ENCODE measurements at regions not wholly inside any gene's neighbourhood (a gene's known extent, or its start where the extent isn't known, plus 50 kb on each side); places are given as distances from the start of the nearest gene placed in this dataset.

DNA sequence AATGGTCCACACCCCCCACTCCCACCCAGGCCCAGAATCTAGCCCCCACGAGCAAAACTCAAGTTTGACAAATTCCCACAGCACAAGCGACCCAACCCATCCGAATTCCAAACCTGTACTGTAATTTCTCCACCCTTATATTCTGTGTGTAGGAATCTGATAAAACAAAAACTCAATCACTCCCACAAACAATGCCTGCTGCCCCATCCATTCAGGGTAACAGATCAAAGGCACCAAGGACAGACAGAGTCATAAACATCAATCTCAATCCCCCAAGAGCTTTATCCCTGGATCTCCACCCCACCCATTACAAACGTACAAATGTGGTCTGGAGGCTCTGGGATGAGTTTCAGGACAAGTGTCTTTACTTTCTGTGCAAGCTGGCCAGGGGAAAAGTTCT is 157.8 kb downstream of the AXIN2 start:
- Mint-ChIP-seq H3K4me1 (peaks cover 11% of the 10 kb centered on the region; the same call in 2 of the 3 replicates), H3K36me3 (ENCODE audit: low read depth) (no peaks in the 10 kb centered on the region), H3K4me3 (no peak overlapping the region), H3K9me3 (no peaks in the 10 kb centered on the region), H3K27me3 (ENCODE audit: insufficient read depth, low read depth, poor library complexity) (peaks cover 2% of the 10 kb centered on the region), H3K27ac (no peak overlapping the region)
- no peaks in the 10 kb centered on the region for H3K79me2 ChIP-seq (replicated peaks; ENCODE audit: insufficient read depth)
- no peaks in the 10 kb centered on the region for H4K20me1 ChIP-seq (replicated peaks; ENCODE audit: insufficient read depth)
- no peaks in the 10 kb centered on the region for H3K9me2 ChIP-seq (ENCODE audit: insufficient read depth)
- no peak overlapping the region for H3K4me2 ChIP-seq
- H3K27ac ChIP-seq (ENCODE audit: low read depth), result no peak overlapping the region
- H3K27me3 ChIP-seq (ENCODE audit: insufficient read depth), result no peaks in the 10 kb centered on the region
- no peak overlapping the region for H3K4me3 ChIP-seq
- H3F3A ChIP-seq (replicated peaks; ENCODE audit: low read depth), result no peaks in the 10 kb centered on the region
- H3K4me1 ChIP-seq (ENCODE audit: insufficient read depth), result 0 out of 2 replicates have a peak, but pooled peaks cover 4% of the 10 kb centered on the region
- DNase-seq (ENCODE audit: low spot score) (no peak), ATAC-seq (no peak)
- H3K36me3 ChIP-seq (ENCODE audit: insufficient read depth), result no peaks in the 10 kb centered on the region
- TF ChIP-seq EZH2phosphoT487 (IDR thresholded peaks at IDR 0.05; ENCODE audit: unreplicated experiment) (no peak), CREB1 (CRISPR knock-in tag; IDR thresholded peaks at IDR 0.05; ENCODE audit: low read depth) (no peak), EZH2 (IDR thresholded peaks at IDR 0.05; ENCODE audit: low read depth, unreplicated experiment) (no peak), NANOG (IDR thresholded peaks at IDR 0.05; ENCODE audit: borderline replicate concordance) (no peak), JUNB (IDR thresholded peaks at IDR 0.05; ENCODE audit: unreplicated experiment) (no peak), ZNF114 (CRISPR knock-in tag; IDR thresholded peaks at IDR 0.05) (no peak), POLR2AphosphoS5 (IDR thresholded peaks at IDR 0.05; ENCODE audit: low read depth) (no peak), STAT1 (IDR thresholded peaks at IDR 0.05; ENCODE audit: unreplicated experiment) (no peak)
- TF ChIP-seq, protein P1, sequence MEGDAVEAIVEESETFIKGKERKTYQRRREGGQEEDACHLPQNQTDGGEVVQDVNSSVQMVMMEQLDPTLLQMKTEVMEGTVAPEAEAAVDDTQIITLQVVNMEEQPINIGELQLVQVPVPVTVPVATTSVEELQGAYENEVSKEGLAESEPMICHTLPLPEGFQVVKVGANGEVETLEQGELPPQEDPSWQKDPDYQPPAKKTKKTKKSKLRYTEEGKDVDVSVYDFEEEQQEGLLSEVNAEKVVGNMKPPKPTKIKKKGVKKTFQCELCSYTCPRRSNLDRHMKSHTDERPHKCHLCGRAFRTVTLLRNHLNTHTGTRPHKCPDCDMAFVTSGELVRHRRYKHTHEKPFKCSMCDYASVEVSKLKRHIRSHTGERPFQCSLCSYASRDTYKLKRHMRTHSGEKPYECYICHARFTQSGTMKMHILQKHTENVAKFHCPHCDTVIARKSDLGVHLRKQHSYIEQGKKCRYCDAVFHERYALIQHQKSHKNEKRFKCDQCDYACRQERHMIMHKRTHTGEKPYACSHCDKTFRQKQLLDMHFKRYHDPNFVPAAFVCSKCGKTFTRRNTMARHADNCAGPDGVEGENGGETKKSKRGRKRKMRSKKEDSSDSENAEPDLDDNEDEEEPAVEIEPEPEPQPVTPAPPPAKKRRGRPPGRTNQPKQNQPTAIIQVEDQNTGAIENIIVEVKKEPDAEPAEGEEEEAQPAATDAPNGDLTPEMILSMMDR (conservative IDR thresholded peaks at IDR 0.05; ENCODE audit: low read depth in 2 of 2), result no peak
- TF ChIP-seq, protein P2, sequence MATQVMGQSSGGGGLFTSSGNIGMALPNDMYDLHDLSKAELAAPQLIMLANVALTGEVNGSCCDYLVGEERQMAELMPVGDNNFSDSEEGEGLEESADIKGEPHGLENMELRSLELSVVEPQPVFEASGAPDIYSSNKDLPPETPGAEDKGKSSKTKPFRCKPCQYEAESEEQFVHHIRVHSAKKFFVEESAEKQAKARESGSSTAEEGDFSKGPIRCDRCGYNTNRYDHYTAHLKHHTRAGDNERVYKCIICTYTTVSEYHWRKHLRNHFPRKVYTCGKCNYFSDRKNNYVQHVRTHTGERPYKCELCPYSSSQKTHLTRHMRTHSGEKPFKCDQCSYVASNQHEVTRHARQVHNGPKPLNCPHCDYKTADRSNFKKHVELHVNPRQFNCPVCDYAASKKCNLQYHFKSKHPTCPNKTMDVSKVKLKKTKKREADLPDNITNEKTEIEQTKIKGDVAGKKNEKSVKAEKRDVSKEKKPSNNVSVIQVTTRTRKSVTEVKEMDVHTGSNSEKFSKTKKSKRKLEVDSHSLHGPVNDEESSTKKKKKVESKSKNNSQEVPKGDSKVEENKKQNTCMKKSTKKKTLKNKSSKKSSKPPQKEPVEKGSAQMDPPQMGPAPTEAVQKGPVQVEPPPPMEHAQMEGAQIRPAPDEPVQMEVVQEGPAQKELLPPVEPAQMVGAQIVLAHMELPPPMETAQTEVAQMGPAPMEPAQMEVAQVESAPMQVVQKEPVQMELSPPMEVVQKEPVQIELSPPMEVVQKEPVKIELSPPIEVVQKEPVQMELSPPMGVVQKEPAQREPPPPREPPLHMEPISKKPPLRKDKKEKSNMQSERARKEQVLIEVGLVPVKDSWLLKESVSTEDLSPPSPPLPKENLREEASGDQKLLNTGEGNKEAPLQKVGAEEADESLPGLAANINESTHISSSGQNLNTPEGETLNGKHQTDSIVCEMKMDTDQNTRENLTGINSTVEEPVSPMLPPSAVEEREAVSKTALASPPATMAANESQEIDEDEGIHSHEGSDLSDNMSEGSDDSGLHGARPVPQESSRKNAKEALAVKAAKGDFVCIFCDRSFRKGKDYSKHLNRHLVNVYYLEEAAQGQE (IDR thresholded peaks at IDR 0.05; ENCODE audit: unreplicated experiment), result no peak
- TF ChIP-seq, protein P3, sequence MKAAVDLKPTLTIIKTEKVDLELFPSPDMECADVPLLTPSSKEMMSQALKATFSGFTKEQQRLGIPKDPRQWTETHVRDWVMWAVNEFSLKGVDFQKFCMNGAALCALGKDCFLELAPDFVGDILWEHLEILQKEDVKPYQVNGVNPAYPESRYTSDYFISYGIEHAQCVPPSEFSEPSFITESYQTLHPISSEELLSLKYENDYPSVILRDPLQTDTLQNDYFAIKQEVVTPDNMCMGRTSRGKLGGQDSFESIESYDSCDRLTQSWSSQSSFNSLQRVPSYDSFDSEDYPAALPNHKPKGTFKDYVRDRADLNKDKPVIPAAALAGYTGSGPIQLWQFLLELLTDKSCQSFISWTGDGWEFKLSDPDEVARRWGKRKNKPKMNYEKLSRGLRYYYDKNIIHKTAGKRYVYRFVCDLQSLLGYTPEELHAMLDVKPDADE (IDR thresholded peaks at IDR 0.05), result no peak
- H2AFZ ChIP-seq, result no peak overlapping the region
